ENCODE measurements at regions not wholly inside any gene's neighbourhood (a gene's known extent, or its start where the extent isn't known, plus 50 kb on each side); places are given as distances from the start of the nearest gene placed in this dataset.
A peak's percentile ranks its signal among the peaks of the same experiment; 100 is the strongest.

DNA sequence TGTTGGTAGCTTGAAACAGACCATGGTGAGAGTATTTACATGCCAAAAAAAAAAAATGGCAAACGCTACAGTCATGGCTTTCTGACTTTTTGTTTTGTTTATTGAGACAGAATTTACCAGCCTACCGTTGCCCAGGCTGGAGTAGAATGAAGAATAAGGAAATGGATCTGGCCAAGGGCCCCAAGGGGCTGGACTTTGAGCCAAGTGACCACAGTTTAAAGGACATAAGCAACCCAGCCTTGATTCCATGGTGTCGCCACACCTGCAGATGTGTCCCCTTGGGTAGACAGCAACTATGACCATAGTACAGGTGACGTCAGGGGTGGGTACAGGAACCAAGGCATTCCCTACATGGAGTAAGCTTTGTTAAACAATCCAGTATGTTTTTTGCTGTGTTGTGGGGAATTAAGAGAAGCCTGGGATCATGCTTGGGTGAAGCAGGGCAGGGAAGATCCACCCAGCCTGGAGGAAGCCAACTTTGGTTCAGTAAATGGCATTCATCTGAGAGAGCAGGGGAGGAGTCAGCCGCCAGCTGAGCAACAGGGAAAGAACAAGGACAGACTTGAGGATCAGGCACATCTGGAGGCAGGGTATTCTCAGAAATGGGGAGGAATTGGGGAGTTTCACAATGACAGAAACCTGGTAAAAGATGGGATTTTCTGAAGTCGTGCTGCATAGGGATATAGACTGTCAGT is 110.3 kb upstream of the SH3BP4 start:
- WGBS (ENCODE audit: insufficient coverage, low coverage, low lambda C conversion rate, missing lambda C conversion rate): 69% methylated on average over 5 of the region's 6 CpGs
- Histone ChIP-seq H3K4me3 (no peak overlapping the region), H3K4me1 (peaks cover 0 to 35% (median 16%) of the 10 kb centered on the region in 4 donors), H3K27me3 (no peaks in the 10 kb centered on the region), H3K36me3 (no peaks in the 10 kb centered on the region), H3K27ac (no peak overlapping the region), H3K9me3 (no peaks in the 10 kb centered on the region)
- intact Hi-C loops (cut with DNase I): no loop called here
- no peak for DNase-seq
- no peak for TF ChIP-seq POLR2A (IDR thresholded peaks at IDR 0.05)
- TF ChIP-seq, protein P1, sequence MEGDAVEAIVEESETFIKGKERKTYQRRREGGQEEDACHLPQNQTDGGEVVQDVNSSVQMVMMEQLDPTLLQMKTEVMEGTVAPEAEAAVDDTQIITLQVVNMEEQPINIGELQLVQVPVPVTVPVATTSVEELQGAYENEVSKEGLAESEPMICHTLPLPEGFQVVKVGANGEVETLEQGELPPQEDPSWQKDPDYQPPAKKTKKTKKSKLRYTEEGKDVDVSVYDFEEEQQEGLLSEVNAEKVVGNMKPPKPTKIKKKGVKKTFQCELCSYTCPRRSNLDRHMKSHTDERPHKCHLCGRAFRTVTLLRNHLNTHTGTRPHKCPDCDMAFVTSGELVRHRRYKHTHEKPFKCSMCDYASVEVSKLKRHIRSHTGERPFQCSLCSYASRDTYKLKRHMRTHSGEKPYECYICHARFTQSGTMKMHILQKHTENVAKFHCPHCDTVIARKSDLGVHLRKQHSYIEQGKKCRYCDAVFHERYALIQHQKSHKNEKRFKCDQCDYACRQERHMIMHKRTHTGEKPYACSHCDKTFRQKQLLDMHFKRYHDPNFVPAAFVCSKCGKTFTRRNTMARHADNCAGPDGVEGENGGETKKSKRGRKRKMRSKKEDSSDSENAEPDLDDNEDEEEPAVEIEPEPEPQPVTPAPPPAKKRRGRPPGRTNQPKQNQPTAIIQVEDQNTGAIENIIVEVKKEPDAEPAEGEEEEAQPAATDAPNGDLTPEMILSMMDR (IDR thresholded peaks at IDR 0.05): no peak
- no peak for ATAC-seq

DNA sequence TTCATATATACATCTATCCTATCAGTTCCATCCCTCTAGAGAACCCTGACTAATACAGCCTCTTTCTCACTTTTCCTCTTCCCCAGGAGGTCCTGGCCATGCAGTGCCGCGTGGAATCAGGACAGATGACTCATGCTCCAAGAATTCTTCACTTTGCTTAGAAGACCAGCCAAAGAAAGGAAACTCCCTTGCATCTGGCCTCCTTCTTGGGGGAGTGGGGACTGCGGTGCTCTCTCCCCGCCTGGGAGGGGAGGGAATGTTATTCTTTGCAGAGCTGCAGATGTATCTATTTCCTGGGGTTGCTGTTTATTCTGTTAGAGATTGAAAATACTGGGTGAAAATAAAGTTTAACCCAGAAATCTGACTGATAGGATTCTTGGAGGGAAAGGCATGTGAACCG is 111.5 kb upstream of the SH3BP4 start:
- 28% methylated on average over 3 of the region's 5 CpGs for WGBS (ENCODE audit: insufficient coverage, low coverage, low lambda C conversion rate, missing lambda C conversion rate)
- H3K36me3 ChIP-seq: no peaks in the 10 kb centered on the region
- DNase-seq (no peak), ATAC-seq (peak in 2 of 4 donors; percentile 22 to 60)
- intact Hi-C loops (cut with DNase I): no loop called here
- H3K4me1 ChIP-seq: peaks cover 0 to 26% (median 12%) of the 10 kb centered on the region in 4 donors
- H3K9me3 ChIP-seq: no peaks in the 10 kb centered on the region
- H3K4me3 ChIP-seq: no peak overlapping the region
- no peaks in the 10 kb centered on the region for H3K27me3 ChIP-seq
- TF ChIP-seq, protein P1 (IDR thresholded peaks at IDR 0.05): no peak
- no peak for TF ChIP-seq POLR2A (IDR thresholded peaks at IDR 0.05)
- no peak overlapping the region for H3K27ac ChIP-seq

DNA sequence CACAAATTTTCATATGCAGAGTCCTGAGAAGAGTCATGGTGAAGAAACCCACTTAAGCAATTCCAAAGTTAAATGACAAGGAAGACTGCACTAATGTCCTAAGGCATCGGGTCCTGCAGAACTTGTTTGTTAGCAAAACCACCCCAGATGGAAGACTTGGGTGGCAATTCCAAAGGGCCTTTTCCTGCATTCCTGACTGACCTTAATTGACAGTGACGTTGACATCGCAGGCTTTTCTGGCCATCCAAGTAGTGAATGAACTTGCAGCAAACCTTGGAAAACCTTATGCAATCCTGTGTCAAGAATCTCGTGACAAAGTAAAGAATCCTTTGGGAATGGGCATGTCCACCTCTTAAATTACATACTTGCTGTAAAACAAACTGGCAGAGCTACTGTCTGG is 112.5 kb upstream of the SH3BP4 start:
- ATAC-seq: peak in 1 of 4 donors; percentile 26
- Histone ChIP-seq H3K27ac (peak overlapping the region in 1 of 3 donors; percentile 38), H3K36me3 (no peaks in the 10 kb centered on the region), H3K27me3 (no peaks in the 10 kb centered on the region), H3K9me3 (no peaks in the 10 kb centered on the region), H3K4me3 (no peak overlapping the region), H3K4me1 (peaks cover 0 to 15% (median 7%) of the 10 kb centered on the region in 4 donors)
- 43% methylated on average over 2 of the region's 4 CpGs for WGBS (ENCODE audit: insufficient coverage, low coverage, low lambda C conversion rate, missing lambda C conversion rate)
- TF ChIP-seq, protein P1 (IDR thresholded peaks at IDR 0.05): no peak
- TF ChIP-seq POLR2A (IDR thresholded peaks at IDR 0.05): no peak
- DNase-seq: no peak
- intact Hi-C loops (cut with DNase I): no loop called here

DNA sequence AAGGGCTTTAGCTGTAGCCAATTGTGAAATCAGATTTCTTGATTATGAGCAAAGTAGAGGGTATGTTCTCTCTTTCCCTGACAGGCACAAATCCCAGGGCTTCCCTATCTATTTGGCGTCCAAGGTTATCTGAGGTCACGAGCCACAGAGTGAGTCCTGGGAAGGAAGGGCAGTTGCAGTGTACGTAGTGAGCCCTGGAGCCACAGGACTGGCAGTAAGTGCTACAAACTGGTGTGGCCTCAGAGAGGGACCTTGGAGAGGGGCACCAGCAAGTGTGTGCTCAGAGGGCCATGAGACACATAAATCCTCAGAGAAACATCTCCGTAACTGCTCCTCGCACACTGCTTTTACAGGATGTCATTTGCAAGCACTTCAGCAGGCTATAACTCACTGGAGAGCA is 115.5 kb upstream of the SH3BP4 start:
- ATAC-seq (peak; percentile 36 to 58 (median 49)), DNase-seq (no peak)
- Histone ChIP-seq H3K4me1 (no peaks in the 10 kb centered on the region), H3K36me3 (no peaks in the 10 kb centered on the region), H3K27me3 (no peaks in the 10 kb centered on the region), H3K9me3 (no peaks in the 10 kb centered on the region), H3K4me3 (no peak overlapping the region), H3K27ac (no peak overlapping the region)
- TF ChIP-seq POLR2A (IDR thresholded peaks at IDR 0.05): no peak
- TF ChIP-seq, protein P1 (IDR thresholded peaks at IDR 0.05): no peak
- intact Hi-C loops (cut with DNase I): no loop called here
- 43% methylated on average over 5 of the region's 5 CpGs for whole genome bisulfite sequencing (ENCODE audit: insufficient coverage, low coverage, low lambda C conversion rate, missing lambda C conversion rate)
